ENCODE measurements at regions not wholly inside any gene's neighbourhood (a gene's known extent, or its start where the extent isn't known, plus 50 kb on each side); places are given as distances from the start of the nearest gene placed in this dataset.

DNA sequence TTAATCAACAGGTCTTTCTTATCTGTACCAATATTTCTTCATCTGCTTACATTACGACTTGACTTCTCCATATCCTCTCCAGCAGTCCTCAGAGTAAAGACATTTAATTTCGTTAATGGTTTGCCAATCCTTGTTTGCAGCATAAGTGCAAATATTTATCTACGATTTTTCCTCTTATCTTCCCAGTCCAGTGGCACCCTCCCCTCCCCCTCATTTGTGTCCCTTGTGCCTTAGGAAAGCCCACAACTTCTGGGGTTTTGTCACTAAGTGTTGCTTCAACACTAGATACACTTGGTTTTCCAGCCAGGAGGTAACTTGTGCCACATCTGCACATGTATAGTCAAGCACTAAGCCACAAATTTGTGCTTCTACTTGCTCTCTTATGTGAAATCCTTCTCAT is 327.2 kb downstream of the CBLN4 start:
- H3K27me3 ChIP-seq = no peaks in the 10 kb centered on the region
- H3K9me3 ChIP-seq = no peaks in the 10 kb centered on the region
- intact Hi-C loops (cut with DNase I) = no loop called here
- TF ChIP-seq, protein P1, sequence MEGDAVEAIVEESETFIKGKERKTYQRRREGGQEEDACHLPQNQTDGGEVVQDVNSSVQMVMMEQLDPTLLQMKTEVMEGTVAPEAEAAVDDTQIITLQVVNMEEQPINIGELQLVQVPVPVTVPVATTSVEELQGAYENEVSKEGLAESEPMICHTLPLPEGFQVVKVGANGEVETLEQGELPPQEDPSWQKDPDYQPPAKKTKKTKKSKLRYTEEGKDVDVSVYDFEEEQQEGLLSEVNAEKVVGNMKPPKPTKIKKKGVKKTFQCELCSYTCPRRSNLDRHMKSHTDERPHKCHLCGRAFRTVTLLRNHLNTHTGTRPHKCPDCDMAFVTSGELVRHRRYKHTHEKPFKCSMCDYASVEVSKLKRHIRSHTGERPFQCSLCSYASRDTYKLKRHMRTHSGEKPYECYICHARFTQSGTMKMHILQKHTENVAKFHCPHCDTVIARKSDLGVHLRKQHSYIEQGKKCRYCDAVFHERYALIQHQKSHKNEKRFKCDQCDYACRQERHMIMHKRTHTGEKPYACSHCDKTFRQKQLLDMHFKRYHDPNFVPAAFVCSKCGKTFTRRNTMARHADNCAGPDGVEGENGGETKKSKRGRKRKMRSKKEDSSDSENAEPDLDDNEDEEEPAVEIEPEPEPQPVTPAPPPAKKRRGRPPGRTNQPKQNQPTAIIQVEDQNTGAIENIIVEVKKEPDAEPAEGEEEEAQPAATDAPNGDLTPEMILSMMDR (IDR thresholded peaks at IDR 0.05) = no peak
- H3K4me1 ChIP-seq = no peaks in the 10 kb centered on the region
- DNase-seq (ENCODE audit: extremely low spot score in 2 of 2) = no peak
- no peak overlapping the region for H3K4me3 ChIP-seq
- no peaks in the 10 kb centered on the region for H3K36me3 ChIP-seq
- H3K27ac ChIP-seq = no peak overlapping the region

DNA sequence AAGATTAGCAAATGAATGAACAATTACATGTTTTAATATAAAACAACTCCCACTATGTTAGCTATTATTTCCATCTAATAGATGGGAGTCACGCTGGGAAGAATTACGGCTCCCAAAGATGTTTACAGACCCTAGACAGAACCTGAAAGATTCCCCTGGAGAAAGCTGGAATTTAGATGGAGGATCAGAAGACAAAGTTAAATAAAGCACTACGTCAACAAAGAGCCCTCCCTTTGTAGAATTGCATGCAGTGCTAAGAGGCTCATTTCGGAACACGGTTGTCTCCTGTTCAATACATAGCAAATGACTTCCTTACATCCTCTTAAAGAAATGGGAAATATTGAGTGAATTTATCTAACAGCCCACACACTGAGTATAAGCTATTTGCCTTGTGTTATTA is 328.3 kb downstream of the CBLN4 start:
- DNase-seq (ENCODE audit: extremely low spot score in 2 of 2) = no peak
- intact Hi-C loops (cut with DNase I) = no loop called here
- no peaks in the 10 kb centered on the region for H3K4me1 ChIP-seq
- no peaks in the 10 kb centered on the region for H3K9me3 ChIP-seq
- H3K36me3 ChIP-seq = no peaks in the 10 kb centered on the region
- no peak overlapping the region for H3K4me3 ChIP-seq
- no peaks in the 10 kb centered on the region for H3K27me3 ChIP-seq
- no peak for TF ChIP-seq POLR2A (IDR thresholded peaks at IDR 0.05)
- TF ChIP-seq, protein P1 (IDR thresholded peaks at IDR 0.05) = no peak
- no peak for TF ChIP-seq POLR2AphosphoS5 (IDR thresholded peaks at IDR 0.05; ENCODE audit: insufficient read depth in 1 of 2, low read depth in 1 of 2)
- no peak overlapping the region for H3K27ac ChIP-seq

DNA sequence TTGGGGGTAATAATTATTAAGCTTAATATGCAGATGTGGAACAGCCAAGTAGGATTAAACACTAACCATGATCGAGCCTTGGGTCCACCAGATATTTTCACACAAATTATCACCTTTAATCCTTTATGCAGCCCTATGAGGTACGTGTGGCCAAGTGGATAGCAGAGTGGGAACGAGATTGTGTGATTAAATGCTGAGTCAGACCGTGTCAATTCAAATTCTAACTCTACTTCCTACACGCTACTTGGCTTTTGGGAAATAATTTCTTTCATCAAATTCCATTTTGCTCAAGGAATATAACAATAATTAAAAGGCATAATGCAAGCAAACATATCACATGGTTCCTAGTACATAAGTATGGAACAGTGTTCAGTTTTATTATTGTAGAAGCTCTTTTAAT is 329.2 kb downstream of the CBLN4 start:
- H3K9me3 ChIP-seq = no peaks in the 10 kb centered on the region
- H3K36me3 ChIP-seq = no peaks in the 10 kb centered on the region
- TF ChIP-seq POLR2AphosphoS5 (IDR thresholded peaks at IDR 0.05; ENCODE audit: insufficient read depth in 1 of 2, low read depth in 1 of 2) (no peak), POLR2A (IDR thresholded peaks at IDR 0.05) (no peak)
- TF ChIP-seq, protein P1 (IDR thresholded peaks at IDR 0.05) = no peak
- H3K4me3 ChIP-seq = no peak overlapping the region
- intact Hi-C loops (cut with DNase I) = no loop called here
- no peaks in the 10 kb centered on the region for H3K4me1 ChIP-seq
- no peak for DNase-seq (ENCODE audit: extremely low spot score in 2 of 2)
- no peaks in the 10 kb centered on the region for H3K27me3 ChIP-seq
- no peak overlapping the region for H3K27ac ChIP-seq

DNA sequence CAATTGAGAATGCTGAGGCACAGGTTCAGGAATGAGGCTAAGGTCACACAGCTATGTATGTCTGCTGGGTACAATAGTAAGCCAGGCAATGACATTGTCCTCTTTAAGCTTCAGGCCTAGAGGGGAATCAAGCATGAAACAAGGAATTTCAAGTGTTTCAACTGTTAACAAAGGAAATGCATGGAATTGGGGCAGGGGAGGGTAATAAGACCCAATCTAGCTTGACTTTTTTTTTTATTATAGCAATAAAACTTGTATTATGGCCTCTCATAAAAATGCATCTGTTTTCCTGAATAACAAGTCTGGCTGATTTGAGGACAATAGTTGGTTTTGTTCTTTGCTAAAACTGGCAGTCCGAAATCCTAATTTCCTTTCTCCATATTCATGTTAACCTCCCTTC is 336.7 kb downstream of the CBLN4 start:
- Histone ChIP-seq H3K27me3 (no peaks in the 10 kb centered on the region), H3K4me1 (no peaks in the 10 kb centered on the region), H3K36me3 (no peaks in the 10 kb centered on the region), H3K9me3 (no peaks in the 10 kb centered on the region), H3K27ac (no peak overlapping the region), H3K4me3 (no peak overlapping the region)
- TF ChIP-seq, protein P1 (IDR thresholded peaks at IDR 0.05) = no peak
- intact Hi-C loops (cut with DNase I) = no loop called here
- DNase-seq (ENCODE audit: extremely low spot score in 2 of 2) = no peak

DNA sequence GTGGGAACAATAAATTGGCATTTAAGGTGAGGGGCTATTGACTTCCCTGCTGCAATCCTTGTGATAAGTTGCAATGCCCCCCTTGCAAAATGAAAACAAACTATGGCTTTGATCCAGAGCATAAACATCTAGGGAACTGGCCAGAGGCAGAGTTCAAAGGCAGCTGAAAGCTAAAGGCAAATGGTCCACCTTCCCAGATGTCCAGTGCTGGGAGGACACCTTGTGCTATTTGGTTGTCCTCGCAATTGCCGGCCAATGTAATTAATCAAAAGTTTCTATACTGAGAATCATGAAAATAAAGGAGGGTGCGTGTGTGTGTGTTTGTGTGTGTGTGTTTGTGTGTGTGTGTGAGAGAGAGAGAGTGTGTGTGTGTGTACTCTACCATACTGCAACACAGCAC is 337.4 kb downstream of the CBLN4 start:
- Histone ChIP-seq H3K9me3 (no peaks in the 10 kb centered on the region), H3K27me3 (no peaks in the 10 kb centered on the region), H3K4me1 (no peaks in the 10 kb centered on the region), H3K36me3 (no peaks in the 10 kb centered on the region), H3K4me3 (no peak overlapping the region), H3K27ac (no peak overlapping the region)
- TF ChIP-seq POLR2A (IDR thresholded peaks at IDR 0.05) = no peak
- TF ChIP-seq POLR2AphosphoS5 (IDR thresholded peaks at IDR 0.05; ENCODE audit: insufficient read depth in 1 of 2, low read depth in 1 of 2) = no peak
- TF ChIP-seq, protein P1 (IDR thresholded peaks at IDR 0.05) = no peak
- DNase-seq (ENCODE audit: extremely low spot score in 2 of 2) = no peak
- intact Hi-C loops (cut with DNase I) = no loop called here

Data from vagina (tissue), 2 donors.